ENCODE measurements at regions not wholly inside any gene's neighbourhood (a gene's known extent, or its start where the extent isn't known, plus 50 kb on each side); places are given as distances from the start of the nearest gene placed in this dataset.

GRCh38 chr7:126177782-126178181 lies 1075.0 kb downstream of the GRM8 start:
- DNase-seq: no peak
- Histone ChIP-seq H3K27me3 (no peaks in the 10 kb centered on the region), H3K4me1 (no peaks in the 10 kb centered on the region), H3K9me3 (no peaks in the 10 kb centered on the region), H3K27ac (no peak overlapping the region), H3K36me3 (no peaks in the 10 kb centered on the region), H3K4me3 (no peak overlapping the region)
- TF ChIP-seq CTCF (IDR thresholded peaks at IDR 0.05) (no peak), POLR2A (IDR thresholded peaks at IDR 0.05) (no peak)

- Histone ChIP-seq H3K4me3 (no peak overlapping the region), H3K36me3 (no peaks in the 10 kb centered on the region), H3K4me1 (no peaks in the 10 kb centered on the region), H3K27me3 (no peaks in the 10 kb centered on the region), H3K27ac (no peak overlapping the region), H3K9me3 (no peaks in the 10 kb centered on the region)
- no peak for DNase-seq
- no peak for TF ChIP-seq POLR2A (IDR thresholded peaks at IDR 0.05)
- no peak for TF ChIP-seq CTCF (IDR thresholded peaks at IDR 0.05)
These were observed 1086.1 kb downstream of the GRM8 start for GRCh38 chr7:126166645-126167044.

- Histone ChIP-seq H3K4me3 (no peak overlapping the region), H3K27me3 (no peaks in the 10 kb centered on the region), H3K9me3 (no peaks in the 10 kb centered on the region), H3K27ac (no peak overlapping the region), H3K36me3 (no peaks in the 10 kb centered on the region), H3K4me1 (no peaks in the 10 kb centered on the region)
- no peak for DNase-seq
- TF ChIP-seq POLR2A (IDR thresholded peaks at IDR 0.05) (no peak), CTCF (IDR thresholded peaks at IDR 0.05) (no peak)
These were observed 1089.1 kb downstream of the GRM8 start for GRCh38 chr7:126163647-126164046.

DNA sequence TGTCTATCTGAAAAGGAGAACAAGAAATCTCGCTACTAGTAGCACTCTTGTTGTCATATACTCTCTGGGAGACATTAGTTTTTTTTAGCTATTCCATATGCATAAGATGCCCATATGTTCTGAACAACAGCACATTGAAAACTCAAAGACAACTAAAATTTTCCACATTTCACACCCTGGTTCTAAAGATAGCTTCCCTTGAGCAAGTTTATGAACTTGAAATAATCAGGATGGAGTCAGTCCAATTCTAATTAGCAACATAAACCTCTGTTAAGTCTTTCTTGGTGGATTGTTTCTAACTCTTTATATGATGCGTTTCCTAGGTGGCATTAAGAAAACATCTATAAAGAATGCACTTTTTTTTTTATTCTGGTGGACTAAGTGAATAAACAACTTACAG lies 1095.3 kb downstream of the GRM8 start:
- H3K9me3 ChIP-seq: no peaks in the 10 kb centered on the region

GRCh38 chr7:126150278-126150958 lies 1102.3 kb downstream of the GRM8 start:
- no peak for DNase-seq
- no peak overlapping the region for H3K4me3 ChIP-seq
- H3K9me3 ChIP-seq: no peaks in the 10 kb centered on the region
- H3K4me1 ChIP-seq: no peaks in the 10 kb centered on the region
- H3K36me3 ChIP-seq: no peaks in the 10 kb centered on the region
- TF ChIP-seq CTCF (IDR thresholded peaks at IDR 0.05) (no peak), POLR2A (IDR thresholded peaks at IDR 0.05) (no peak)
- H3K27me3 ChIP-seq: no peaks in the 10 kb centered on the region
- no peak overlapping the region for H3K27ac ChIP-seq

More for the DNA sequence above, 1095.3 kb downstream of the GRM8 start:
- Histone ChIP-seq H3K27ac (no peak overlapping the region), H3K27me3 (no peaks in the 10 kb centered on the region), H3K36me3 (no peaks in the 10 kb centered on the region), H3K4me1 (no peaks in the 10 kb centered on the region), H3K4me3 (no peak overlapping the region)
- TF ChIP-seq POLR2A (IDR thresholded peaks at IDR 0.05): no peak
- TF ChIP-seq CTCF (IDR thresholded peaks at IDR 0.05): no peak
- DNase-seq: no peak
